GM12878 (cell line): ENCODE measurements at regions not wholly inside any gene's neighbourhood (a gene's known extent, or its start where the extent isn't known, plus 50 kb on each side); places are given as distances from the start of the nearest gene placed in this dataset.

Experiments
- ATAC-seq: fragments of 200-7000 bp; cut with Tn5 transposase; 3 replicates; pipeline ENCODE4 v1.9.1; 2020; ENCODE audit warnings: mild to moderate bottlenecking, moderate library complexity
- BruUV-seq: library from RNA; stranded (reverse); fragments of 400-500 nt; replicated peaks from 2 replicates; lab custom pipeline; 2021; lab: Mats Ljungman, UMichigan
- CTCF ChIA-PET: fragments of 300-600 bp; sonication (Branson Sonifier 250); formaldehyde crosslinking; extraction: SDS; loops from one replicate; lab custom pipeline; 2021; ENCODE audit warnings: inconsistent platforms; lab: Yijun Ruan, JAX
- POLR2A ChIA-PET: fragments of 350-600 bp; formaldehyde crosslinking; extraction: SDS; loops from one replicate; lab custom pipeline; 2021; ENCODE audit warnings: inconsistent platforms; lab: Charles Lee
- RAD21 ChIA-PET: fragments of 300-600 bp; sonication (Branson Sonifier 250); formaldehyde crosslinking; loops from one replicate; lab custom pipeline; 2023; ENCODE audit warnings: antibody characterized with exemption; ENCODE audit not compliant: unreplicated experiment; lab: Charles Lee
- SMC1A ChIA-PET: fragments of 300-600 bp; sonication (Branson Sonifier 250); formaldehyde crosslinking; loops from one replicate; lab custom pipeline; 2023; ENCODE audit not compliant: unreplicated experiment, uncharacterized antibody; lab: Charles Lee
- DNase-seq: peaks from one replicate; pipeline ENCODE4 v3.0.0-alpha.2; 2011; ENCODE audit warnings: low read depth, low spot score
- FAIRE-seq: peaks from 3 replicates; lab custom pipeline; 2011; peaks lifted over from hg19 to GRCh38; lab: Jason Lieb, UNC
- H2AFZ ChIP-seq: 2 replicates; pipeline ENCODE4 v1.6.0; 2011; ENCODE audit warnings: low read depth, low read length, control low read depth; ENCODE audit not compliant: control insufficient read depth
- H3K27ac ChIP-seq: 2 replicates; pipeline ENCODE4 v1.5.1; 2011; ENCODE audit warnings: control low read depth; ENCODE audit not compliant: control insufficient read depth, insufficient read depth
- H3K27me3 ChIP-seq, 2 experiments: replicated peaks in 1 of 2; 2 replicates each; pipeline versions ENCODE4 v1.6.0 to v1.6.1; 2011; ENCODE audit warnings: low read length in 1 of 2; ENCODE audit not compliant: control insufficient read depth in 2 of 2, insufficient read depth in 2 of 2
- H3K36me3 ChIP-seq, 2 experiments: 2 replicates each; pipeline ENCODE4 v1.5.1; 2011; ENCODE audit warnings: low read length in 1 of 2; ENCODE audit not compliant: control insufficient read depth in 2 of 2, insufficient read depth in 2 of 2
- H3K4me1 ChIP-seq: 2 replicates; pipeline ENCODE4 v1.6.1; 2011; ENCODE audit warnings: mild to moderate bottlenecking, low read length, moderate library complexity, mixed read lengths; ENCODE audit not compliant: control insufficient read depth, insufficient read depth
- H3K4me2 ChIP-seq: 2 replicates; pipeline ENCODE4 v1.6.0; 2011; ENCODE audit warnings: control low read depth; ENCODE audit not compliant: control insufficient read depth, insufficient read depth
- H3K4me3 ChIP-seq: fragments of 200-600 bp; sonication (generic); 2 replicates; pipeline ENCODE4 v1.5.1; 2016
- H3K79me2 ChIP-seq: 2 replicates; pipeline ENCODE4 v1.6.0; 2011; ENCODE audit warnings: low read length; ENCODE audit not compliant: control insufficient read depth, insufficient read depth
- H3K9ac ChIP-seq: 2 replicates; pipeline ENCODE4 v1.8.0; 2011; ENCODE audit warnings: low read length, control low read depth, mixed read lengths; ENCODE audit not compliant: control insufficient read depth, insufficient read depth
- H3K9me3 ChIP-seq: replicated peaks from 3 replicates; pipeline ENCODE4 v1.5.1; 2011; ENCODE audit warnings: mild to moderate bottlenecking, low read length; ENCODE audit not compliant: control insufficient read depth, insufficient read depth
- H4K20me1 ChIP-seq: 2 replicates; pipeline ENCODE4 v1.6.0; 2011; ENCODE audit not compliant: control insufficient read depth, insufficient read depth
- MAX ChIP-seq: IDR thresholded peaks from 2 replicates; pipeline ENCODE4 v1.6.1; 2012; ENCODE audit warnings: low read depth, low read length, improper control_type of control experiment
- NBN ChIP-seq: fragments of 450-650 bp; IDR thresholded peaks from 2 replicates; pipeline ENCODE4 v1.6.1; 2016
- NFYA ChIP-seq: IDR thresholded peaks from 2 replicates; pipeline ENCODE4 v1.6.1; 2011; ENCODE audit warnings: low read depth, mild to moderate bottlenecking, low read length, improper control_type of control experiment, borderline replicate concordance
- NR2C2 ChIP-seq: IDR thresholded peaks from 2 replicates; pipeline ENCODE4 v1.6.1; 2011; ENCODE audit warnings: borderline replicate concordance, low read depth; ENCODE audit not compliant: control insufficient read depth, insufficient read length
- POLR2AphosphoS2 ChIP-seq: IDR thresholded peaks from 2 replicates; pipeline ENCODE4 v1.6.1; 2011; ENCODE audit warnings: low read depth, mild to moderate bottlenecking, low read length, improper control_type of control experiment, moderate library complexity
- SIN3A ChIP-seq: IDR thresholded peaks from 2 replicates; pipeline ENCODE4 v1.6.1; 2012; ENCODE audit warnings: low read depth, low read length, improper control_type of control experiment
- SP1 ChIP-seq: IDR thresholded peaks from one replicate; pipeline ENCODE4 v1.6.1; 2011; ENCODE audit warnings: low read depth, low read length
- SREBF1 ChIP-seq: IDR thresholded peaks from 2 replicates; pipeline ENCODE4 v1.6.1; 2012; ENCODE audit warnings: mild to moderate bottlenecking, low read length
- STAT3 ChIP-seq: IDR thresholded peaks from 2 replicates; pipeline ENCODE4 v1.6.1; 2011; ENCODE audit warnings: low read depth, low read length, improper control_type of control experiment
- ZNF384 ChIP-seq: IDR thresholded peaks from 2 replicates; pipeline ENCODE4 v1.6.1; 2012; ENCODE audit warnings: low read depth, mild to moderate bottlenecking, low read length, improper control_type of control experiment, borderline replicate concordance
- ZNF687 ChIP-seq: fragments of 450-650 bp; IDR thresholded peaks from 2 replicates; pipeline ENCODE4 v1.6.1; 2017; ENCODE audit warnings: mild to moderate bottlenecking, moderate library complexity
- WGBS: methylation state at CpG from one replicate; pipeline ENCODE4 v1.1.6; 2016; ENCODE audit warnings: low lambda C conversion rate; ENCODE audit not compliant: insufficient replicate concordance, insufficient coverage; ENCODE audit errors: missing lambda C conversion rate; 5-methylcytosine and 5-hydroxymethylcytosine counted together
- in situ Hi-C: fragments of 300-500 bp; cut with MboI; formaldehyde crosslinking; loops from 9 replicates; pipeline ENCODE4 v1.14.3; 2018; ENCODE audit warnings: mixed read lengths
- intact Hi-C: fragments of 100-400 bp; cut with micrococcal nuclease; formaldehyde crosslinking; loops from one replicate; pipeline ENCODE4 v1.14.2; 2022; ENCODE audit not compliant: unreplicated experiment

GRCh38 chr6:47134476-47135189 lies 92.5 kb upstream of the ADGRF1 start:
- no peaks in the 10 kb centered on the region for H3K4me1 ChIP-seq
- no TSS peak for BruUV-seq
- SMC1A ChIA-PET: no interaction called here
- in situ Hi-C loops: no loop called here
- H3K27ac ChIP-seq: no peak overlapping the region
- H3K4me3 ChIP-seq: no peak overlapping the region
- no peak overlapping the region for H3K4me2 ChIP-seq
- TF ChIP-seq STAT3: no peak
- no peak for TF ChIP-seq SIN3A
- no peak for TF ChIP-seq POLR2AphosphoS2
- no peak for TF ChIP-seq ZNF687
- no peak for TF ChIP-seq NFYA
- TF ChIP-seq SREBF1: no peak
- TF ChIP-seq NBN: no peak
- no peak for TF ChIP-seq NR2C2
- no peak for TF ChIP-seq SP1
- TF ChIP-seq ZNF384: no peak
- no peak for TF ChIP-seq MAX
- 32% methylated on average over 5 of the region's 6 CpGs for WGBS
- no peak overlapping the region for H3K9ac ChIP-seq
- no peaks in the 10 kb centered on the region; a peak in 1 of 4 replicates for H3K27me3 ChIP-seq
- H4K20me1 ChIP-seq: no peaks in the 10 kb centered on the region
- FAIRE-seq (no peak), DNase-seq (no peak), ATAC-seq (no peak)
- H3K9me3 ChIP-seq: no peaks in the 10 kb centered on the region
- intact Hi-C loops: no loop called here
- H3K79me2 ChIP-seq: no peaks in the 10 kb centered on the region
- CTCF ChIA-PET: no interaction called here
- POLR2A ChIA-PET: no interaction called here
- no peak overlapping the region for H2AFZ ChIP-seq
- RAD21 ChIA-PET: no interaction called here
- no peaks in the 10 kb centered on the region for H3K36me3 ChIP-seq
